ENCODE measurements at regions not wholly inside any gene's neighbourhood (a gene's known extent, or its start where the extent isn't known, plus 50 kb on each side); places are given as distances from the start of the nearest gene placed in this dataset.

- DNase-seq: no peak
- Mint-ChIP-seq H3K4me3 (no peak overlapping the region), H3K27me3 (peaks cover 11% of the 10 kb centered on the region), H3K4me1 (no peaks in the 10 kb centered on the region), H3K27ac (no peak overlapping the region), H3K36me3 (ENCODE audit: low read depth) (no peaks in the 10 kb centered on the region), H3K9me3 (no peaks in the 10 kb centered on the region)
- POLR2A ChIA-PET: no interaction called here
- CTCF ChIA-PET: no interaction called here
Measured at GRCh38 chr18:54700580-54700979, 109.5 kb downstream of the DYNAP start.

GRCh38 chr18:54702686-54703085 is 111.6 kb downstream of the DYNAP start:
- no peaks in the 10 kb centered on the region for H3K36me3 Mint-ChIP-seq (ENCODE audit: low read depth)
- no peak overlapping the region for H3K27ac Mint-ChIP-seq
- no peaks in the 10 kb centered on the region for H3K4me1 Mint-ChIP-seq
- H3K27me3 Mint-ChIP-seq: peaks cover 19% of the 10 kb centered on the region
- peaks cover 5% of the 10 kb centered on the region for H3K9me3 Mint-ChIP-seq
- ChIA-PET CTCF (no interaction called here), POLR2A (no interaction called here)
- H3K4me3 Mint-ChIP-seq: no peak overlapping the region
- DNase-seq: no peak

GRCh38 chr18:54710074-54710899 is 118.0 kb upstream of the RAB27B start:
- H3K4me1 Mint-ChIP-seq: peaks cover 36% of the 10 kb centered on the region
- ChIA-PET POLR2A (no interaction called here), CTCF (no interaction called here)
- no peak for DNase-seq
- peaks cover 20% of the 10 kb centered on the region for H3K27me3 Mint-ChIP-seq
- peaks cover 5% of the 10 kb centered on the region for H3K9me3 Mint-ChIP-seq
- no peak overlapping the region for H3K27ac Mint-ChIP-seq
- H3K4me3 Mint-ChIP-seq: no peak overlapping the region
- H3K36me3 Mint-ChIP-seq (ENCODE audit: low read depth): no peaks in the 10 kb centered on the region

GRCh38 chr18:54710900-54711281 is 117.4 kb upstream of the RAB27B start:
- Mint-ChIP-seq H3K36me3 (ENCODE audit: low read depth) (peaks cover 5% of the 10 kb centered on the region), H3K4me3 (no peak overlapping the region), H3K27me3 (peaks cover 20% of the 10 kb centered on the region), H3K27ac (no peak overlapping the region), H3K4me1 (peaks cover 42% of the 10 kb centered on the region), H3K9me3 (peaks cover 7% of the 10 kb centered on the region)
- CTCF ChIA-PET: no interaction called here
- DNase-seq: no peak
- POLR2A ChIA-PET: no interaction called here

- peak overlapping the region; percentile 22 for H3K27ac Mint-ChIP-seq
- peaks cover 5% of the 10 kb centered on the region for H3K36me3 Mint-ChIP-seq (ENCODE audit: low read depth)
- H3K4me3 Mint-ChIP-seq: no peak overlapping the region
- H3K27me3 Mint-ChIP-seq: peaks cover 8% of the 10 kb centered on the region
- POLR2A ChIA-PET: no interaction called here
- CTCF ChIA-PET: interaction anchor here (0.8 to 0.9 kb wide), 2 partner anchors 20 to 66 kb away, joined by 3 read pairs; no protein-coding TSS in a partner anchor
- peaks cover 6% of the 10 kb centered on the region for H3K9me3 Mint-ChIP-seq
- H3K4me1 Mint-ChIP-seq: peaks cover 51% of the 10 kb centered on the region
- DNase-seq: no peak
Measured at GRCh38 chr18:54712306-54712705, 116.0 kb upstream of the RAB27B start.

- Mint-ChIP-seq H3K36me3 (ENCODE audit: low read depth) (peaks cover 5% of the 10 kb centered on the region), H3K9me3 (peaks cover 2% of the 10 kb centered on the region), H3K27me3 (peaks cover 5% of the 10 kb centered on the region), H3K4me3 (no peak overlapping the region), H3K4me1 (peaks cover 55% of the 10 kb centered on the region), H3K27ac (peak overlapping the region; percentile 88)
- ChIA-PET CTCF (interaction anchor here (0.8 to 0.9 kb wide), 2 partner anchors 20 to 65 kb away, joined by 3 read pairs; no protein-coding TSS in a partner anchor), POLR2A (no interaction called here)
- DNase-seq: no peak
Measured at GRCh38 chr18:54712758-54713157, 115.5 kb upstream of the RAB27B start.

GRCh38 chr18:54713386-54713785 is 114.9 kb upstream of the RAB27B start:
- Mint-ChIP-seq H3K4me3 (peak overlapping the region; percentile 33), H3K36me3 (ENCODE audit: low read depth) (peaks cover 5% of the 10 kb centered on the region), H3K27me3 (peaks cover 3% of the 10 kb centered on the region), H3K9me3 (peaks cover 2% of the 10 kb centered on the region), H3K27ac (peak overlapping the region; percentile 88), H3K4me1 (peaks cover 62% of the 10 kb centered on the region)
- ChIA-PET CTCF (interaction anchor here (0.8 to 1.1 kb wide), 3 partner anchors 19 to 269 kb away, joined by 3 to 6 read pairs (median 3); no protein-coding TSS in a partner anchor), POLR2A (no interaction called here)
- peak; percentile 57 for DNase-seq

- DNase-seq: no peak
- H3K27ac Mint-ChIP-seq: no peak overlapping the region
- H3K27me3 Mint-ChIP-seq: no peaks in the 10 kb centered on the region
- POLR2A ChIA-PET: no interaction called here
- H3K4me1 Mint-ChIP-seq: peaks cover 68% of the 10 kb centered on the region
- H3K4me3 Mint-ChIP-seq: no peak overlapping the region
- H3K36me3 Mint-ChIP-seq (ENCODE audit: low read depth): peaks cover 5% of the 10 kb centered on the region
- CTCF ChIA-PET: no interaction called here
- H3K9me3 Mint-ChIP-seq: peaks cover 2% of the 10 kb centered on the region
Measured at GRCh38 chr18:54714851-54715250, 113.4 kb upstream of the RAB27B start.

GRCh38 chr18:54716586-54716985 is 111.7 kb upstream of the RAB27B start:
- Mint-ChIP-seq H3K9me3 (peaks cover 2% of the 10 kb centered on the region), H3K27me3 (peaks cover 7% of the 10 kb centered on the region), H3K36me3 (ENCODE audit: low read depth) (peaks cover 5% of the 10 kb centered on the region), H3K4me3 (no peak overlapping the region), H3K4me1 (peaks cover 68% of the 10 kb centered on the region), H3K27ac (no peak overlapping the region)
- ChIA-PET CTCF (no interaction called here), POLR2A (no interaction called here)
- no peak for DNase-seq

- Mint-ChIP-seq H3K9me3 (peaks cover 2% of the 10 kb centered on the region), H3K36me3 (ENCODE audit: low read depth) (peaks cover 5% of the 10 kb centered on the region), H3K4me3 (peak overlapping the region; percentile 77), H3K4me1 (peaks cover 56% of the 10 kb centered on the region), H3K27me3 (peaks cover 7% of the 10 kb centered on the region), H3K27ac (peak overlapping the region; percentile 87)
- POLR2A ChIA-PET: no interaction called here
- DNase-seq: peak; percentile 73
- CTCF ChIA-PET: interaction anchor here (0.9 to 1.0 kb wide), 2 partner anchors 9 to 115 kb away, joined by 3 read pairs; no protein-coding TSS in a partner anchor
Measured at GRCh38 chr18:54717673-54718407, 110.4 kb upstream of the RAB27B start.

- peak overlapping the region; percentile 87 for H3K27ac Mint-ChIP-seq
- peaks cover 11% of the 10 kb centered on the region for H3K27me3 Mint-ChIP-seq
- POLR2A ChIA-PET: no interaction called here
- peaks cover 51% of the 10 kb centered on the region for H3K4me1 Mint-ChIP-seq
- H3K36me3 Mint-ChIP-seq (ENCODE audit: low read depth): peaks cover 5% of the 10 kb centered on the region
- H3K4me3 Mint-ChIP-seq: peak overlapping the region; percentile 77
- peaks cover 2% of the 10 kb centered on the region for H3K9me3 Mint-ChIP-seq
- CTCF ChIA-PET: interaction anchor here (1.0 kb wide), 1 partner anchor 115 kb away, joined by 3 read pairs; no protein-coding TSS in a partner anchor
- no peak for DNase-seq
Measured at GRCh38 chr18:54718408-54718773, 109.9 kb upstream of the RAB27B start.

GRCh38 chr18:54720620-54721019 is 107.7 kb upstream of the RAB27B start:
- Mint-ChIP-seq H3K4me3 (no peak overlapping the region), H3K27ac (no peak overlapping the region), H3K36me3 (ENCODE audit: low read depth) (peaks cover 7% of the 10 kb centered on the region), H3K4me1 (peaks cover 32% of the 10 kb centered on the region), H3K9me3 (peaks cover 2% of the 10 kb centered on the region), H3K27me3 (peaks cover 22% of the 10 kb centered on the region)
- ChIA-PET CTCF (no interaction called here), POLR2A (no interaction called here)
- no peak for DNase-seq

- no peak overlapping the region for H3K27ac Mint-ChIP-seq
- POLR2A ChIA-PET: no interaction called here
- peaks cover 2% of the 10 kb centered on the region for H3K9me3 Mint-ChIP-seq
- no peak for DNase-seq
- CTCF ChIA-PET: no interaction called here
- peaks cover 4% of the 10 kb centered on the region for H3K36me3 Mint-ChIP-seq (ENCODE audit: low read depth)
- H3K4me1 Mint-ChIP-seq: peaks cover 3% of the 10 kb centered on the region
- H3K4me3 Mint-ChIP-seq: no peak overlapping the region
- H3K27me3 Mint-ChIP-seq: peaks cover 20% of the 10 kb centered on the region
Measured at GRCh38 chr18:54726143-54726542, 102.1 kb upstream of the RAB27B start.
